Mesothelial cell of epicardium (in vitro differentiated cells): ENCODE measurements at regions not wholly inside any gene's neighbourhood (a gene's known extent, or its start where the extent isn't known, plus 50 kb on each side); places are given as distances from the start of the nearest gene placed in this dataset.
"Not testable (repeated sequence)": the region's sequence is repeated elsewhere in the genome, so short reads cannot be mapped to it uniquely, and the experiment has no call there.

ENCODE experiments used
- DNase-seq, 2 experiments: peaks; one replicate each; pipeline ENCODE4 v3.0.0; 2021; ENCODE audit warnings: low spot score in 2 of 2; ENCODE audit not compliant: unreplicated experiment in 2 of 2
- H3K27ac Mint-ChIP-seq: 2 replicates; pipeline ENCODE4 v1.8.0; 2021; ENCODE audit warnings: mixed read lengths
- H3K27me3 Mint-ChIP-seq: 2 replicates; pipeline ENCODE4 v1.8.0; 2021; ENCODE audit warnings: low read depth, mixed read lengths
- H3K36me3 Mint-ChIP-seq: 2 replicates; pipeline ENCODE4 v1.8.0; 2021; ENCODE audit warnings: mixed read lengths
- H3K4me1 Mint-ChIP-seq: 2 replicates; pipeline ENCODE4 v1.8.0; 2021; ENCODE audit warnings: mixed read lengths
- H3K4me3 Mint-ChIP-seq: 2 replicates; pipeline ENCODE4 v1.8.0; 2021; ENCODE audit warnings: mild to moderate bottlenecking, moderate library complexity, mixed read lengths
- H3K9me3 Mint-ChIP-seq: 2 replicates; pipeline ENCODE4 v1.8.0; 2021; ENCODE audit warnings: mixed read lengths
- TF ChIP-seq, protein P1 (sequence below): fragments of 200-600 bp; sonication (generic); IDR thresholded peaks from one replicate; pipeline ENCODE4 v1.5.0; 2021; ENCODE audit warnings: antibody characterized with exemption; ENCODE audit not compliant: unreplicated experiment

DNA sequence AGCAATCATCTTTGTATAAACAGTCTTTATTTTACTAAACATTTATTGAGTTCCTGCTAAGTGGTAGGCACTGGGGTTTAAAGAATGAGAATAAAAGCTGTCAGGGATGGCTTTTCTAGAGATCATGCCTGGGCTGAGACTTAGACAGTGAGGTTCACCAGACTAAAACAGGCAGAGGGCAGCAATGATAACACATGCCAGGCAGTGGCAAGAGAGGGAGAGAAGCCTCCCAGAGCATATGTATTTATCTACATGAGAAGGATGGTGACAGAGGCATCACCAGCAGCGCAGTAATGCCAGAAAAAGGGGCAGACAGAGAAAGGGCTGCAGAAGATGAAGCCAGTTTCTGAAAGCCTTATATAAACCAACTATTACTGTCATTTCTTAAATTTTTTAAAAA, 121.0 kb upstream of the CCDC180 start:
- no peaks in the 10 kb centered on the region for H3K27me3 Mint-ChIP-seq
- H3K36me3 Mint-ChIP-seq, result peaks cover 3% of the 10 kb centered on the region
- TF ChIP-seq, protein P1, sequence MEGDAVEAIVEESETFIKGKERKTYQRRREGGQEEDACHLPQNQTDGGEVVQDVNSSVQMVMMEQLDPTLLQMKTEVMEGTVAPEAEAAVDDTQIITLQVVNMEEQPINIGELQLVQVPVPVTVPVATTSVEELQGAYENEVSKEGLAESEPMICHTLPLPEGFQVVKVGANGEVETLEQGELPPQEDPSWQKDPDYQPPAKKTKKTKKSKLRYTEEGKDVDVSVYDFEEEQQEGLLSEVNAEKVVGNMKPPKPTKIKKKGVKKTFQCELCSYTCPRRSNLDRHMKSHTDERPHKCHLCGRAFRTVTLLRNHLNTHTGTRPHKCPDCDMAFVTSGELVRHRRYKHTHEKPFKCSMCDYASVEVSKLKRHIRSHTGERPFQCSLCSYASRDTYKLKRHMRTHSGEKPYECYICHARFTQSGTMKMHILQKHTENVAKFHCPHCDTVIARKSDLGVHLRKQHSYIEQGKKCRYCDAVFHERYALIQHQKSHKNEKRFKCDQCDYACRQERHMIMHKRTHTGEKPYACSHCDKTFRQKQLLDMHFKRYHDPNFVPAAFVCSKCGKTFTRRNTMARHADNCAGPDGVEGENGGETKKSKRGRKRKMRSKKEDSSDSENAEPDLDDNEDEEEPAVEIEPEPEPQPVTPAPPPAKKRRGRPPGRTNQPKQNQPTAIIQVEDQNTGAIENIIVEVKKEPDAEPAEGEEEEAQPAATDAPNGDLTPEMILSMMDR, result no peak
- no peaks in the 10 kb centered on the region for H3K9me3 Mint-ChIP-seq
- no peak for DNase-seq
- no peak overlapping the region for H3K4me3 Mint-ChIP-seq
- H3K4me1 Mint-ChIP-seq, result peaks cover 2% of the 10 kb centered on the region
- H3K27ac Mint-ChIP-seq, result no peak overlapping the region

DNA sequence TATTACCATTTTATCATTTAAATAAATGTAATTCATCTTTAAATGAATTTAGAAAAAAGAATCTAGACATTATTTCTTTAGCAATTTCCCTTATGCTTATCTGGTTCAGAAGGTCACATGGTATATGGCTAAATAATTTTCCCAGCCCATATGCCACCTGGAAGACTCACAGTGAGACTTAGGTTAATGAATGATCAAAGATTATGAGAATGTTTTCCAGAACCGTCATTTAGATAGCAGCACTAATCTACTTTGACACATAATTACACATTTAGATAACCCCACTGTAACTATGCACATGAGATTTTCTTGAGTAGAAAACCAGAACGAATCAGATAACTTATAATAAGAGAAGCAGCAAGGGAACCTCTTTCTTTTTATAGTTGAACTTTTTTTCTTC, 124.9 kb upstream of the CCDC180 start:
- not testable (repeated sequence) for H3K27ac Mint-ChIP-seq

DNA sequence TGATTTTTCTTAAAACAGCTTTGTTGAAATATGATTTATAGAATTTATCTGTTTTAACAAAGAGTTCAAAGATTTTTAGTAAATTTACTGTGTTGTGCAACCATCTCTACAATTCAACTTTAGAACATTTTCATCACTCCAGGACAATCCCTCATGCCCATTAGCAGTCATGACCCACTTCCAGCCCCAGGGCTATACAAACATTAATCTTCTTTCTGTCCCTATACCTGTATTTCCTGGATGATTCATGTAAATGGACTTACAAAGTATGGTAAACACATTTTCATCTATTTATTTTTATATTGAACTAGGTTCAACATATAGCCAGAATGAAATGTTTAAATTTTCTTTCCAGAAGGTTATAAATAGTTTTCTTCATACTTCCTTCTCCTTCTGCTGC, 127.8 kb upstream of the CCDC180 start:
- DNase-seq, result no peak
- Mint-ChIP-seq H3K9me3 (no peaks in the 10 kb centered on the region), H3K27me3 (no peaks in the 10 kb centered on the region), H3K4me3 (no peak overlapping the region), H3K27ac (no peak overlapping the region), H3K4me1 (peaks cover 39% of the 10 kb centered on the region), H3K36me3 (peaks cover 3% of the 10 kb centered on the region)
- TF ChIP-seq, protein P1, result no peak

More for the DNA sequence above, 124.9 kb upstream of the CCDC180 start:
- H3K27me3 Mint-ChIP-seq, H3K9me3 Mint-ChIP-seq, DNase-seq, H3K4me3 Mint-ChIP-seq, H3K36me3 Mint-ChIP-seq: not testable (repeated sequence)
- peaks cover 21% of the 10 kb centered on the region for H3K4me1 Mint-ChIP-seq

DNA sequence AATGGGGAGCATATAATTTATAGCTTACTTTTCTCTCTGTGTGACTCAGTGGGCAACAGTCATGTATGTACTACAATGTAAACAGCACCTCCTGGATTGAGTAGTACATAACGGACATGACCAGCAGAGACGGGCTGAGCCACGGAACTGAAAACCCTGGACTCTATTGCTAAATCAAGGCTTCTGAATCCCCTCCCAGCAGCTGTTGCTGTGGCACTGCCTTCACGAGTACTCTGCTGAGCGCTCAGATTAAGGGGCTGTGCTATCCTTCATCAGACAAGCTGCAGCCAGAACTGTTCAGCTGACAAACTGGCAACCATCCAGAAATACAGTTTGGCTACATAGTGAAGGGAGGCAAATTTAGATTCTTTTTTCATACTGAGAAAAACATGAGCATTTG, 131.3 kb upstream of the CCDC180 start:
- Mint-ChIP-seq H3K9me3 (no peaks in the 10 kb centered on the region), H3K4me1 (peaks cover 38% of the 10 kb centered on the region), H3K36me3 (no peaks in the 10 kb centered on the region), H3K27ac (peak overlapping the region; percentile 39), H3K27me3 (no peaks in the 10 kb centered on the region), H3K4me3 (no peak overlapping the region)
- TF ChIP-seq, protein P1, result no peak
- DNase-seq, result peak in 1 of 2 experiments; percentile 43

DNA sequence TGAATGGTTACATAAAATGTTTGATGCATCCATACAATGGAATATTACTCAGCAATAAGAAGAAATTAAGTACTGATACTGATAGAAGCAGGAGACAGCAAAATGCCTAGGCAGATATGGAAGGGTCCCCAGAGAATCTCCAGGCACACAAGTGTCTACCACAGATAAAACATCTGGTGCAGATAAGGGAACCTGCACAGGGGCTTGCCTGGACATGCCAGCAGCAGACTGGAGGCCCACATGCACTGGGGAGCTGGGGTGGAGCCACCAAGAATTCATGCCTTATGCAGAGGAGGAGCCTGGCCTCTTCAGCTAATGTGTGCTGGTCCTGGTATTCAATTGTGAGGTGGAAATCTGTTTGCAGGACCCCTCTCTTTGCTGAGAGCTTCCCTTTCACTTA, 129.2 kb upstream of the CTSV start:
- not testable (repeated sequence) for DNase-seq, H3K4me3 Mint-ChIP-seq, H3K4me1 Mint-ChIP-seq, H3K27me3 Mint-ChIP-seq, H3K9me3 Mint-ChIP-seq, H3K36me3 Mint-ChIP-seq
- peak overlapping the region; percentile 39 for H3K27ac Mint-ChIP-seq

DNA sequence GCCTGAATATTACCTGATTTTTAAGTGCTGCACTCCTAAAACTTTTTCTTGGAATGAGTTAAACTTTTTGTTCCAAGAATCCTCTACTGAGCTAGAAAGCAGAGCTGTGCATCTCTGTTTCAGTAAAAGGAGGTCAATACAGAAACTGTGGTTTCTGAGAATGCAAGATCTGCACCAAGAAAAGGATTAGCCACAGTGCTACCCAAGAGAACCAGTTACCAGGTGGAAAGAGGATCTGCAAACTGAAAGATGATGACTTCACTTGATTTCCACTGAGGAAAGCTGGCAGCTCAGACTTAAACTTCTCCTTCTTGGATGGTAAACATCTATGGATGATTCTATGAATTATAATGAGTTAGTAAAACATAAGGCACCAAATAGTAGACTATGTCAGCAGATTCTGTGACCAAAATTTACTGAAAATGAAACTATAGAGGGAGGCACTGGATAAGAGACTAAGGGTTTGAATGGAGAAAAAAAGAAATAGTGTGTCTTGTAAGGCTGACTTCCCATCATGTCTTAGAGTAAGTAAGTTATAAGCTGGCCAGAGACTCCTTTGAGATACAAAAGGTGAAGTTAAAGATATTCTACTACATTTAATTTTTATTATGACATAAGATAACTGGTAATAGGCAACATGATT, 127.7 kb upstream of the CTSV start:
- not testable (repeated sequence) for H3K4me3 Mint-ChIP-seq, H3K27me3 Mint-ChIP-seq, H3K4me1 Mint-ChIP-seq, DNase-seq, H3K27ac Mint-ChIP-seq, H3K36me3 Mint-ChIP-seq, H3K9me3 Mint-ChIP-seq

DNA sequence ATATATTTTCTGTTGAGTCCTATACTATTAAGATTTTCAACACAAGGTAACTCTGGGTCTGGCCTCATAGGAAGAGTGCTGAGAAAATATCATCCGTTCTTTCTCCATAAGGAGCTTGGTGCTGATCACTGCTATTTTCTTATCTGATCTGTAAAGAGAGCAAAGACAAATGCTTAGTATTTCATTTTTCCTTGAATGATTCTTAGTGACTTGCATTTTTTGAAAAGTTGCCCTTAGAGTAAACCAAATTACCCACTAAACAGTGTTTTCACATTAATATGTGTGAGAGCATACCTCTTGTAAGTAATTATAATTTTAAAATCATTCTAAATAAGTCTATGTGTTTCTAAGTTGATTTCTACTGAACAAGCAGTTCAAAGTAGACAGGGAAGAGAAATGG, 121.3 kb upstream of the CTSV start:
- H3K36me3 Mint-ChIP-seq, result no peaks in the 10 kb centered on the region
- H3K9me3 Mint-ChIP-seq, result no peaks in the 10 kb centered on the region
- no peaks in the 10 kb centered on the region for H3K27me3 Mint-ChIP-seq
- TF ChIP-seq, protein P1, result no peak
- H3K4me1 Mint-ChIP-seq, result peaks cover 10% of the 10 kb centered on the region
- H3K4me3 Mint-ChIP-seq, result no peak overlapping the region
- H3K27ac Mint-ChIP-seq, result peak overlapping the region; percentile 56
- no peak for DNase-seq

DNA sequence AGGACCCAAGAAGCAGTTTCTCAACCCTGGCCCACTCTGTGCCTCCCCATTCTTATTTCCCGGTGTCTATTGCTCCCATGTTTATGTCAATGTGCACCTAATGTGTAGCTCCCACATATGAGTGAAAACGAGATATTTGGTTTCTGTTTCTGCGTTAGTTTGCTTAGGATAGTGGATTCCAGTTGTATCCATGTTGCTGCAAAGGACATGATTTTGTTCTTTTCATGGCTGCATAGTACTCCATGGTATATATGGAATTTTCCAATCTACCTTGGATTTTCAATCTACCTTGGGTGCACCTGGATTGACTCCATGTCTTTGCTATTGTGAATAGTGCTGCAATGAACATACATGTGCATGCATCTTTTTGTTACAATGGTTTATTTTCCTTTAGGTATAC, 119.8 kb upstream of the CTSV start:
- not testable (repeated sequence) for DNase-seq, H3K36me3 Mint-ChIP-seq, H3K27ac Mint-ChIP-seq, H3K9me3 Mint-ChIP-seq, H3K27me3 Mint-ChIP-seq, H3K4me3 Mint-ChIP-seq
- H3K4me1 Mint-ChIP-seq, result peaks cover 10% of the 10 kb centered on the region

DNA sequence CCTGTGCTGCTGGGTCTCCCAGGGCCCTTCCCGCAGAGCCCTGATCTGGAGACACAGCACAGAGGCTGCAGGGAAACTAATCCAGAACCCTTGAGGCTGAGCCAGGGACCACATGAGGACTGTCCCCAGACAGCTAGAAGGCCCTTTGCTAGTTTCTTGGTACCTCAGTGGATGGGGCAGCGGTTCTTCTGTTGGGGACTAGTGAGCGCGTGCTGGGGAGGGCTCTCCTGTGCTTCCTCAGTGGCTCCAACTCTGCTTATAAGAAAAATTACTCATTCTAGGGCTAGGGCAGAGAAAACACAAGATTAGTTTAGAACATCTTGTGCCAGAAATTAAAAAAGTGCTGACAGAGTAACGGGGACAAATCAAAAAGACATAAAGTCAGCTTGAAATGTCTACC, 116.5 kb upstream of the CTSV start:
- H3K27ac Mint-ChIP-seq, H3K9me3 Mint-ChIP-seq, DNase-seq, H3K4me1 Mint-ChIP-seq, H3K4me3 Mint-ChIP-seq, H3K27me3 Mint-ChIP-seq: not testable (repeated sequence)
- H3K36me3 Mint-ChIP-seq, result peaks cover 17% of the 10 kb centered on the region
